ENCODE measurements at regions not wholly inside any gene's neighbourhood (a gene's known extent, or its start where the extent isn't known, plus 50 kb on each side); places are given as distances from the start of the nearest gene placed in this dataset.

DNA sequence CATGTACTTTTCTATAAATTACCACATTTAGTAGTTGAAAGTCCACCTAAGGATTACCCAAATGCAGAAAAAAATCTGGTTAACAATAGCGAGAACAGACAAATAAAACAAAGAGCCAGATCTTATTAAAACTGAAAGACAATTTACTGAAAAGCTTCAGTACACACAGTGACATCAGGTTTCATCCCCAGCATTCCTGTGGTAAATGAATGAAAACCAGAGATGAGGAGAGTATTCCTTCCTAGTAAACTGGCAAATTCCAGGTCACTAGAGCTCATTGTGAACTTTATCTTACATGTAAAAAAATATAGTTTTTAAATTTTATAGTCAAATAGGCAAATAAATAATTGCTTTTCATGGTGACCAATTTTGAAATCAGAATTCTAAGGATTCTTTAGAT lies 1290.5 kb downstream of the ADGRL3 start:
- DNase-seq (ENCODE audit: insufficient read length) = no peak
- FAIRE-seq = no peak
- no peak for TF ChIP-seq POLR2A (IDR thresholded peaks at IDR 0.05; ENCODE audit: low read depth, low read length)
- TF ChIP-seq TAF1 (IDR thresholded peaks at IDR 0.05; ENCODE audit: borderline replicate concordance, low read depth, low read length) = no peak
- TF ChIP-seq POLR2AphosphoS5 (IDR thresholded peaks at IDR 0.05; ENCODE audit: low read depth, low read length) = no peak

DNA sequence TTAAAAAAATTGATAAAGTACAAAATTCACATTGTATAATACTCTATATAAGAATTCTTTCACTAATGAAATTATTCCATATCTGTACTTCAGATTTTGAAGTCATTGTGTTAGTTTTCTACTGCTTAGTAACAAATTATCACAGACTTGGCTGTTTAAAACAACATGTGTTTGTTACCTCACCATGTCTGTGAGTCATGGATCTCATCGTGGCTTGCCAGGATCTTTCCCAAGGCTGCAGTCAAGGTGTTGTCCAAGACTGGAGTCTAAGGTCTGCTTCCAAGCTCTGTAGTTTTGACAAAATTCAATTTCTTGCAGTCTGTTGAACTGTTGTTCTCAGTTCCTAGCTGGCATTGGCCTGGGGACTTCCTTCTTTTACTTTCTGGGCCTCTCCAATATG lies 1286.9 kb downstream of the ADGRL3 start:
- TF ChIP-seq TAF1 (IDR thresholded peaks at IDR 0.05; ENCODE audit: borderline replicate concordance, low read depth, low read length) = no peak
- TF ChIP-seq POLR2AphosphoS5 (IDR thresholded peaks at IDR 0.05; ENCODE audit: low read depth, low read length) = no peak
- no peak for TF ChIP-seq POLR2A (IDR thresholded peaks at IDR 0.05; ENCODE audit: low read depth, low read length)
- FAIRE-seq (no peak), DNase-seq (ENCODE audit: insufficient read length) (no peak)

DNA sequence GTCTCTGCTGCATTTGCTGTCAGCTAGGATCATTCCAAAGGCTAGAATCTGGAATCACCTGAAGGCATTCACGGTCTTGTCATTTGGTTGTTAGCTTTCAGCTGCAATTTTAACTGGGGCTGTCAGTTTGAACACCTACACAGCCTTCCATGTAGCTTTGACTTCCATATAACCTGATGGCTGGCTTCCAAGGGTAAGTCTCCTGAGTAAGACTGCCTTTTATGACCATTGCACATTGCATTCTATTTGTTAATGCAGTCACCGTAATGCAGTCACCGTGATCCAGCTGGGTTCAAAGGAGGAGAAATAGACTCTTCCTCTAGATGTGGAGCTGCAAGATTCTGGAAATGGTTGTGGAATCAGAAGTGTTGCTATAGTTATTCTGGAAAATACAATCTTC lies 1284.2 kb downstream of the ADGRL3 start:
- DNase-seq (ENCODE audit: insufficient read length) (no peak), FAIRE-seq (no peak)
- no peak for TF ChIP-seq POLR2AphosphoS5 (IDR thresholded peaks at IDR 0.05; ENCODE audit: low read depth, low read length)
- TF ChIP-seq TAF1 (IDR thresholded peaks at IDR 0.05; ENCODE audit: borderline replicate concordance, low read depth, low read length) = no peak
- no peak for TF ChIP-seq POLR2A (IDR thresholded peaks at IDR 0.05; ENCODE audit: low read depth, low read length)

DNA sequence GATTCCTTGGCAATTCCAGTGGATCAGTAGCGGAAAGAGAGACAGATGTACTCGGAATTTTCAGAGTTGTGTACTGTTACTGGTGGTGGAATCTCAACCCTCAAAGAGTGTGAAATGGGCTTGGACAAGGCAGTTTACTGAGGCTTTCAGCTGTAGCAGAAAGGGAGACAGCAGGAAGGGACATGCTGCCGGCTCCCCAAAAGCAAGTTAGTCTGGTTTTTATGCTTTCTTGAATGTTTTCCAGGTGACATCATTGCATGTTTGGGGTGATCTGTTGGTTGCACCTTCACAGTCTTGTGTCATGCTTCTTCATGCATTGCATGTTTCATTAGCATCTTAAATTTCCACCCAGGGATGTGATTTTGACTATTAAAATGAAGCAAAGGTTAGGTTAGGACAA lies 1282.2 kb downstream of the ADGRL3 start:
- DNase-seq (ENCODE audit: insufficient read length) = no peak
- no peak for FAIRE-seq
- TF ChIP-seq POLR2A (IDR thresholded peaks at IDR 0.05; ENCODE audit: low read depth, low read length) (no peak), POLR2AphosphoS5 (IDR thresholded peaks at IDR 0.05; ENCODE audit: low read depth, low read length) (no peak), TAF1 (IDR thresholded peaks at IDR 0.05; ENCODE audit: borderline replicate concordance, low read depth, low read length) (no peak)

DNA sequence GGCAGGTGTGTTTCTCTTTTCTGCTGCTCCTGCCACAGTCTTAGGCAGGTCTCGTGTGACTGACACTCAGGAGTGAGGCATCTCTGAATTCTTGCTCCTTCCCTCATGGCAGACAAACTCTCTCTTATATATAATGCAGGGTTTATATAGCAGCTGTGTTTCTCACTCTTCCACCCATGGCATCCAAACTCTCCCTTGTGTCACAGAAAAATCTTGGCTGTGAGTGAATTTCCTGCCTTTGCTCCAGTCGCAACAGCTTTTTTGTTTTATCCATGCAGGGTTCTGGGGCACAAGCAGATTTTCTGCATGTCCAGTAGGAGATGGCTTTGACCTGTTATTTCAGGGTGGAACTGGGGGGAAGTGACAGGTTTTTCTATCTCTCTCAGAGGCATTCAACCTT lies 1275.5 kb downstream of the ADGRL3 start:
- DNase-seq (ENCODE audit: insufficient read length) (no peak), FAIRE-seq (no peak)
- TF ChIP-seq TAF1 (IDR thresholded peaks at IDR 0.05; ENCODE audit: borderline replicate concordance, low read depth, low read length) (no peak), POLR2AphosphoS5 (IDR thresholded peaks at IDR 0.05; ENCODE audit: low read depth, low read length) (no peak), POLR2A (IDR thresholded peaks at IDR 0.05; ENCODE audit: low read depth, low read length) (no peak)

DNA sequence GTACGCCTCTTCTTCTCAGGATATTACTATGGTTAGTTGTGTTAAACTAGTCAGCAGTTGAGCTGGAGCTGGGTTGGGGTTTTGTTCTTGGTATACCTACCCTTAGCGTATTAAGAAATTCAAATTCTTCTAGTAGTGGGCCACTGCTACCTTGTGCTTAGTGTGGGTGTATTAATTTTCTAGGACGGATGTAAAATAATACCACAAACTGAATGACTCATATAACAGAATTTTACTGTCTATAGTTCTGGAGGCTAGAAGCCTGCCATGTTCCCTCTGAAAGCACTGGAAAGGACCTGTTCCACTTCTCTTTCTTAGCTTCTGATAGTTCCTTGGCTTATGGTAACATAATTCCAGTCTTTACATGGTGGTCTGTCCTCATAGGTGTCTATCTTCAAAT lies 1274.7 kb downstream of the ADGRL3 start:
- FAIRE-seq (no peak), DNase-seq (ENCODE audit: insufficient read length) (no peak)
- no peak for TF ChIP-seq TAF1 (IDR thresholded peaks at IDR 0.05; ENCODE audit: borderline replicate concordance, low read depth, low read length)
- no peak for TF ChIP-seq POLR2AphosphoS5 (IDR thresholded peaks at IDR 0.05; ENCODE audit: low read depth, low read length)
- no peak for TF ChIP-seq POLR2A (IDR thresholded peaks at IDR 0.05; ENCODE audit: low read depth, low read length)

DNA sequence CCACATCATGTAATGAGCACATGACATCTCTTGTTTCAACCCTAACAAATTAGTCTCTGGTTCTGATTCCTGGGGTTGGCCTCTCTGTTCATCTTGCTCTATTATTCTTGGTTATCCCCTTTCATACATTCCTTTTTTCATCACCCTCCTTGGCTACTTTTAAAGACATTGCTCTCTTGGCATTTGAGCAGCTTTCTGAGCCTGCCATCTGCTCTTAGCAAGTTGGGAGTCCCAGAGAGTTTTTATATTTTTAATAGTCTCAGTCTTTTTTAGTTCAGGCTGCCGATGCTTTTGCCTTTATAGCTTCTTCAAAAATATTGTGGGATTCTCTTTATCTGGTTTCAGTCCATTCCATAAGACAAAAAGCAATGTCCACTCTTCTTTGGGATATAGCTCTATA lies 1270.9 kb downstream of the ADGRL3 start:
- FAIRE-seq (no peak), DNase-seq (ENCODE audit: insufficient read length) (no peak)
- TF ChIP-seq TAF1 (IDR thresholded peaks at IDR 0.05; ENCODE audit: borderline replicate concordance, low read depth, low read length) = no peak
- TF ChIP-seq POLR2A (IDR thresholded peaks at IDR 0.05; ENCODE audit: low read depth, low read length) = no peak
- TF ChIP-seq POLR2AphosphoS5 (IDR thresholded peaks at IDR 0.05; ENCODE audit: low read depth, low read length) = no peak

DNA sequence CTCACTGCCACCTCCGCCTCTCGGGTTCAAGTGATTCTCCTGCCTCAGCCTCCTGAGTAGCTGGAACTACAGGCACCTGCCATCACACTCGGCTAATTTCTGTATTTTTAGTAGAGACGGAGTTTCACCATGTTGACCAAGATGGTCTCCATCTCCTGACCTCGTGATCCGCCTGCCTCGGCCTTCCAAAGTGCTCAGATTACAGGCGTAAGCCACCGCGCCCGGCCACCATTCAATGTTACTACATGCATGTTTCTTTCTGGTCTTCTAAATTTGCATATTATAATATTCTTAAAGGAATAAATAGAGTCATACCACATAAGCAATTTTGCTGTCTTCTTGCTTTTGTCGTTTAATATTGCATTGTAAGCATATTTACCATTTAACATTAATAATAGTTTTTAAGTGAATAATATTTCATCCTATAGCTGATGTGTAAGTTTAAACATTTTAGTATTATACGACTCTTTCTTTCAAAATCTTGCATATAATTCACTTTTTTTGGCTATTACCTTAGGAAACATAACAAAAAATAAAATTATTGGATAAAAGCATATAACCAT lies 1270.4 kb downstream of the ADGRL3 start:
- DNase-seq (ENCODE audit: insufficient read length) (no peak), FAIRE-seq (no peak)
- no peak for TF ChIP-seq POLR2AphosphoS5 (IDR thresholded peaks at IDR 0.05; ENCODE audit: low read depth, low read length)

DNA sequence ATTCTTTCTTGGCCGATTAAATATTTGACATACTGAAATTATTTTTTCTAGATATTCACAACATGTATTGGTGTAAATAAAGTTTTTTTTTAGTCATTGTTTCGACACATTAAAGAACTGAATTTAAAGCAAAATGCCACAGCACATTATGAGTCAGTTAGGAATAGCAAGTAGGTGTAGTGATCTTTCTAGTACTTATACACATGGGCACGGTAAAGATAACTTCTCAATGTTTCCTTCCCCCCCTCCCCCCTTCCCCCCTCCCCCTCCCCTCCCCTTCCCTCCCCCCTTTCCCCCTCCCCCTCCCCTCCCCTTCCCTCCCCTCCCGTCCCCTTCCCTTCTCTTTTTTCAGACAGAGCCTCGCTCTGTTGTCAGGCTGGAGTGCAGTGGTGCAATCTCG lies 1269.9 kb downstream of the ADGRL3 start:
- FAIRE-seq (no peak), DNase-seq (ENCODE audit: insufficient read length) (no peak)
- no peak for TF ChIP-seq POLR2A (IDR thresholded peaks at IDR 0.05; ENCODE audit: low read depth, low read length)

DNA sequence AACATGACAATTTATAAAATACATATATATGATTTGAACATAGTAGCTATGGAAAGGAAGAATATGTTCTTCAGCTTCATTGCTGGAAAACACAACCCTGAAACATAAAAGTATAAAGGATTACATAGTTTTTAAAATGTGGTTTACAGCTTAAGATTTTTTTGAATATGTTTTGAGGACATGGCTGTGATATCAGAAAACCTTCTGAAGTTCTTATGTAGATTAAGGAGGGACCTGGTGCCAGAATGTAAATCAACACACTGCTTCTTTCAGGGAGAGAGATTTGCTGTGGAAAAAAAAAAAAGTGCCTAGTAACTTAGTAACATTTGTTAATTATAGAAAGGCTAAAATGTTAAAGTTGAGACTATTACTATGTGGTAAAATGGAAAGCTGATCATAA lies 1261.8 kb downstream of the ADGRL3 start:
- no peak for FAIRE-seq

DNA sequence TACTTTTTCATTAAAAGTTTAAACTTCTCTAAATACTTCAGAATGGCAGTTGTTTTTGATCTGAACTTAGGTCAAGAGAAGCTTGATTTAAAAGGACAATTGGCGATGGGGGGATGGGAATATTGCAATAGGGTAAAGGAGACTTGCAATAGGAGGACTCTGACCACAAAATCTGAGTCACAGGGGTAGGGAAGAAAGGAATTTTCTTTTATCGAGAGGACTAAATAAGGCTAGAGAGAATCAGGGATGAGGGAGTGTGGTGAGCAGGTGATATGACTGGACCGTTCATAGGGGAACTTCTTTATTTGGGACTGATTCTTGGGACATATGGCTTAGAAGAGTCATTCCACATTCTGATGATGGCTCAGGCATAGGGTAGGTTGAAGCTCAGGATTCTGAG lies 1260.2 kb downstream of the ADGRL3 start:
- TF ChIP-seq POLR2AphosphoS5 (IDR thresholded peaks at IDR 0.05; ENCODE audit: low read depth, low read length) (no peak), POLR2A (IDR thresholded peaks at IDR 0.05; ENCODE audit: low read depth, low read length) (no peak), TAF1 (IDR thresholded peaks at IDR 0.05; ENCODE audit: borderline replicate concordance, low read depth, low read length) (no peak)
- FAIRE-seq = no peak

More for the DNA sequence above, 1261.8 kb downstream of the ADGRL3 start:
- DNase-seq (ENCODE audit: insufficient read length) = no peak
- TF ChIP-seq POLR2AphosphoS5 (IDR thresholded peaks at IDR 0.05; ENCODE audit: low read depth, low read length) = no peak
- no peak for TF ChIP-seq POLR2A (IDR thresholded peaks at IDR 0.05; ENCODE audit: low read depth, low read length)
- no peak for TF ChIP-seq TAF1 (IDR thresholded peaks at IDR 0.05; ENCODE audit: borderline replicate concordance, low read depth, low read length)

DNA sequence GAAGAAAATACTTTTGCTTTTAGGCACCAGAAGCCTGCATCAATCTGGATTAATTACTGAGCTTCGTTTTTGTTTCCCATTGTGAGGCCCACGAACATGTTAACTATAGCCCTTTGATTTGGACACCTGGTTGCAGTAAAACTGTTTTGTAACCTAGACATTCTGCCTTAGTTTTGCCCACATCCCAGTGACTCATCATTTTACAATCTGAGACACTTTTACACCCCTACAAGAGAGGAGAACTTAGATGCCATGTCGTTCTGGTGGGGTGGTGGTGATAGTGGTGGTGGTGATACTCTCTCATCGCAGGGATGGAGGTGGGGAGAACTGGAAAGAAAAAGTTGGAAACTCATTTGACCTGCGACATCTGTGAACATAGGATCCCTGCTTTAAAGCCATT lies 1257.2 kb downstream of the ADGRL3 start:
- no peak for DNase-seq (ENCODE audit: insufficient read length)

More for the DNA sequence above, 1260.2 kb downstream of the ADGRL3 start:
- no peak for DNase-seq (ENCODE audit: insufficient read length)

DNA sequence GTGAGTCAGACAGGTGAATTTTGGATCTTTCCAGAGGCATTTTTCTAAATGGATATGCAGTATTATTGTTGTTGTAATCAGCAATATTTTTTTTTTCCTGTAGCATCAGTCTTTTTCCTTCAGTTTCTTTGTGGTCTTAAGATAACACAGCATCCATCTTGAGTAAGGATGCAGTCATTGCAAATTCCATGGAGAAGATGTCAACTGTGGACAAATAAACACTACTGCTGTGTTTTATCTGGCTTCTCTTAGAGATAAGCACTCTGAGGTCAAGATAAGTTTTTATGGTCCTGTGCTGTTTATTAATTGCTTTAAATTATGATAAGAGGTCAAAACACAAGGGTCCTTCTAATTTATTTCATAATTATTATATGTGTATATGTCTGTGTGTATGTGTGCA lies 1255.7 kb downstream of the ADGRL3 start:
- no peak for DNase-seq (ENCODE audit: insufficient read length)
- TF ChIP-seq POLR2A (IDR thresholded peaks at IDR 0.05; ENCODE audit: low read depth, low read length) = no peak
- TF ChIP-seq TAF1 (IDR thresholded peaks at IDR 0.05; ENCODE audit: borderline replicate concordance, low read depth, low read length) = no peak
- TF ChIP-seq POLR2AphosphoS5 (IDR thresholded peaks at IDR 0.05; ENCODE audit: low read depth, low read length) = no peak
- FAIRE-seq = no peak

More for the DNA sequence above, 1257.2 kb downstream of the ADGRL3 start:
- no peak for FAIRE-seq
- TF ChIP-seq POLR2AphosphoS5 (IDR thresholded peaks at IDR 0.05; ENCODE audit: low read depth, low read length) (no peak), TAF1 (IDR thresholded peaks at IDR 0.05; ENCODE audit: borderline replicate concordance, low read depth, low read length) (no peak), POLR2A (IDR thresholded peaks at IDR 0.05; ENCODE audit: low read depth, low read length) (no peak)
